ENCODE measurements at regions not wholly inside any gene's neighbourhood (a gene's known extent, or its start where the extent isn't known, plus 50 kb on each side); places are given as distances from the start of the nearest gene placed in this dataset.
"Not testable (repeated sequence)": the region's sequence is repeated elsewhere in the genome, so short reads cannot be mapped to it uniquely, and the experiment has no call there.

- no peak for DNase-seq
Observed at GRCh38 chr1:56265216-56265615, 314.1 kb downstream of the PLPP3 start.

GRCh38 chr1:56263908-56264307 lies 315.5 kb downstream of the PLPP3 start:
- DNase-seq: no peak

GRCh38 chr1:56258371-56258770 lies 321.0 kb downstream of the PLPP3 start:
- peak; percentile 68 for DNase-seq

- no peak for DNase-seq
Observed at GRCh38 chr1:56257726-56258125, 321.6 kb downstream of the PLPP3 start.

DNA sequence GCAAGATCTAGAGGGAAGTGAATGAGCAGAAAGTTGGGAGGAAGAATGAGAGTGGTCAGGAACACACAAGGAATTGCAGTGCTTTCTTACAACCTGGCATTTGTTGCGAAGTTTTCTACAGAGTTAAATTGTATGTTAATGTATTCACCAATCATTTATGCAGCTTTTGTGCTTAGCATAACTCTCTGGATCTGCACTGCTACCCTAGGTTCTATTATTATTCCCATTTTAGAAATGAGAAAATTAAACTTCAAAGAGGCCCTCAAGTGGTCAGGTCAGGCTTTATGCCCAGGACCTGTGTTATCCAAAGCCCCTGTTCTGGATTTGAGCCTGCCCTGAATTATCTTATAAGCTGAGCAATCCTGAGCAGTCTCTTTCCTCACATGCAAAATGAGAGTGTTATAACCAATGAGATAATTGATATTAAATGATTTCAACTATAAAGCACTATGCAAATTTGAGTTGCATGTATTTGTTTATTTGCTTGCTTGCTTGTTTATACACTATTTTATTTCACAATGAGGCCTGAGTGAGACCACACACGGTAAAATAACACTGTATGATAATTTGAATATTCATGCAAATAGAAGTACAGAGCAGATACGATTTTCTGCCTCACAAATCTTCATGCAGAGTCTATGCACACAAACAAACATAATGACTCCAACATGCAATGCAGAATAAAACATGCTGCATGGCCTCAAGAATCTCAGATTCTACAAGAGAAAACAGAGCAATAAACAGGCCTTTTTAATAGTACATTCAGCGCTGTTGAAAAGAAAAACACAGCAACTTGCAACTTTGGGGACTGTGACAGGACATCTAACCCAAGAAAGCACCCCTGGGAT lies 323.0 kb downstream of the PLPP3 start:
- DNase-seq: no peak

DNA sequence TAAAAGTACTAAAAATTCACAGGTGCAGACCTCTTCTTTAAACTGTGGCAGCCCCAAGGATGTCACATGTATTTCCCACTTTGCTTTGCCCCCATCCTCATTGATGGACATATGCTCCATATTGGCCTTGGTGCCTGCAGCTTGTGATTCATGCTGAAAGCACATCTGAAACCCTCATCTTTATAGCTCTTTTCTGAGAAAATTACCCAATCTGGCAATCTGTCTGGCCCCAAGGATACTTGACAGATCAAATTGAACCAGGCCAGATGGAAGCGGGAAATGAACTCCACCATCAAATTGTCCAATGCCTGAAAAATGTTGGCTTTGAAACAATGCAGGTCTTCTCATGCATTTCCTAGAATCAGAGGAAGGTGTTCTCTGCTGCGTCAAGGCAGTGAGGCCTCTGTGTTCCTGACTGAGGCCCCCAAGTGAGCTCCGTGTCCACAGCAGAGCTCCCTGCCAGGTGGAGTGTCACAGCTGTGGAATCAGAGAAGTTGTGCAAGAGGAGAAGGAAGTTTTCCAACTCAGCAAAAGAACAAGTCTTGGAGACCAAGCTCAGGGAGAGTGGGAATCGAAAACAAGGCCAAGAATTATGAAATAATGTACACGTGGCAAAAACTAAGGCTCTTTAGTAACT lies 323.7 kb downstream of the PLPP3 start:
- peak; percentile 93 for DNase-seq

- DNase-seq: no peak
Observed at GRCh38 chr1:56254130-56254529, 325.2 kb downstream of the PLPP3 start.

DNA sequence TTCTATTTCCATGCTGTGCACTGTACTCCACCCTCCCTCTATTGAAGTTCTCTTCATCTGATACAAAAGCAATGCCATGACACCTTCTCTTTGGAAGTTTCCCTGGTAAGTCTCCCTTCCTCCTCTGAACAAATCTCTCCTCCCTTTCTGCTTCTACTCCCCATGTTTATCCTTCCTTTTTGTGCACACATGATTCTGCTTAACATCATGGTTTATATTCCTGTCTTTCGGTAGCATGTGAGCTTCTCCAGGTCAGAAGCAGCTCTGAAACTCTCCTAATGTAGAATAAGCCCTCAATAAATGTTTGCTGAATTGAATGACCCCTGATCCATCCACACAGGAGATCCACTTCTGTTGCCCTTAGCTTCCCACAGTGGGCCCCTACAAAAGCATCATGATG lies 328.6 kb downstream of the PLPP3 start:
- no peak for DNase-seq

GRCh38 chr1:56249234-56249633 lies 330.1 kb downstream of the PLPP3 start:
- no peak for DNase-seq

GRCh38 chr1:56248138-56248537 lies 331.2 kb downstream of the PLPP3 start:
- no peak for DNase-seq

- DNase-seq: not testable (repeated sequence)
Observed at GRCh38 chr1:56246726-56247125, 332.6 kb downstream of the PLPP3 start.

GRCh38 chr1:56240400-56240799 lies 339.0 kb downstream of the PLPP3 start:
- DNase-seq: no peak

GRCh38 chr1:56237491-56238064 lies 341.8 kb downstream of the PLPP3 start:
- DNase-seq: no peak

DNA sequence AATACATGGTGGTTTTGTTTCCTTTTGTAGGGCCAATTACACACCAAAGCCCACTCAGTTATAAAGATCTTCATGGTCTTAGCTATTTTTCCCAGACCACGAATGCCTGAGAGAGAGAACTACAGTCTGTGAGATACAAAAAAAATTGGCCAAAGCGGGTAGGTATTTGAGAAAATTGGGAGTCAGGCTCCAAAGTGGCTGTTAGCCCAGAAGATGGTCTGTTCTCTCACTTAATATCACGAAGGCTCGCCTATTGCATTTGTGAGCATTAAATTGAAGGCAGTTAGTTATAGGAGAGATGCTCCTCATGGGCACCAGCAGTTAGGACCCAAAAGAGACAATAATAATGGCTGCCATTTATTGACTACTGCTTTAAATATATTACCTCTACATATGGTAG lies 342.7 kb downstream of the PLPP3 start:
- DNase-seq: no peak

DNA sequence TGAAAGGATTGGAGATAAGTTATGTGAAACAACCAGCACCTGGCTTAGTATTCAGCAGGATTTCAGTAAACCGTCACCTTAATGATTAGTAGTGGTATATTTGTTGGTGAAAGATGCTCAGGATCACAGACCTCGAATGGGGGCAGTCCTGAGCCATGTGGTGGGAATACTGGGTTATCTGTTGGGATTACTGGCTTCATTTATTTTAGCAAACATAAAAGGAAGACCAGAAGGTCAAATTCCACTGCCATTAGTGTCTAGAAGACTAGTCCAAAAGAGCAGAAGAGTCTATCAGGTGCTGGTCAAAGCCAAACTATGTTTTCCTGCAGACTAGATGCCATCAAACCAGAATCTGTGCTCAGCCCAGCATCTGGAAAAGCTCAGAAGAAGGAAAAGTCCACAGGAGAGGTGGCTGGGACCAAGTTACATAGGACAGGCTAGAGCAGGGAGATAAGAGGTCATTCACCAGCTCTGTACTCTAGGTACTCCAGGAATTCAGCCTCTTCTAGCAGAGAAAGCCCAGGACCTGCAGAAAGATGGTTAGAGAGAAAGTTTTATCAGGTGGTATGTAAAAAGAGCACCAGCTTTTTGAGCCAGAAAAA lies 343.4 kb downstream of the PLPP3 start:
- DNase-seq: no peak

DNA sequence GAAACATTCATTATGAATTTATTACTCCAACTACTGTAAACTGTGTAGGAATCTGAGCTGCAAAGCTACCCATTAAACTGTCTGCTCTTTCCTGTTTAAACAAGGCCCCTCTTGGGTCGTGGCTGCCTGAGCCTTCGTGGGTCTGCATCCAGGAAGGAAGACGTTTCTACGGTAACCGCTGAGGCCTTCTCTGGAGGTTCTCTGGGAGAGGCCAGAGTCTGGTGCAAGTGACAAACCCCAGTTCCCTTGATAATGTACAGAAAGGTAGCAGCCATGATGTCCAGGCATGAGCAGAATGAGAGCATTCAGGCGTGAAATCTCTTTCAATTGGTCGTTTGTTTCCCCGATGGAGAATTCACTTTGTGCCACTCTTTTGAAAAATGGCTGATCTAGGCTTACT lies 350.2 kb downstream of the PLPP3 start:
- peak; percentile 36 for DNase-seq

DNA sequence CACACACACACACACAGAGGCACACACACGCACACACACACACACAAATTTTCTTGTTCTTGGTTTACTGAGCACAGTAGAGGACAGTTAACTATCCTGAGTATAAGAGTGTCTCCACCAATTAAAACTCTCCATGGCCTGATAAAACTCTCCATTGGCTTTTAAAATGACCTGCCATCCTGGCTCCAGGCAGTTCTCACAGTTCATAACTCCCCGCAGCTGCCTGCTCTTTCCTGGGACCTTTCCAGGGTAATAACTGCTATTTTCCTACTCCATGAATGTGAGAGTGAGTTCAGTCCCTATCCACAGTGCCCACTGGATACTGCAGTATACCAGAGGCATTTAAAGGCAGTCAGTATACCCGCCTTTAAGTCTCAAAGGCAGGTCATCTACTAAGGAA lies 351.5 kb downstream of the PLPP3 start:
- DNase-seq: no peak

- no peak for DNase-seq
Observed at GRCh38 chr1:56227401-56227800, 352.0 kb downstream of the PLPP3 start.

DNA sequence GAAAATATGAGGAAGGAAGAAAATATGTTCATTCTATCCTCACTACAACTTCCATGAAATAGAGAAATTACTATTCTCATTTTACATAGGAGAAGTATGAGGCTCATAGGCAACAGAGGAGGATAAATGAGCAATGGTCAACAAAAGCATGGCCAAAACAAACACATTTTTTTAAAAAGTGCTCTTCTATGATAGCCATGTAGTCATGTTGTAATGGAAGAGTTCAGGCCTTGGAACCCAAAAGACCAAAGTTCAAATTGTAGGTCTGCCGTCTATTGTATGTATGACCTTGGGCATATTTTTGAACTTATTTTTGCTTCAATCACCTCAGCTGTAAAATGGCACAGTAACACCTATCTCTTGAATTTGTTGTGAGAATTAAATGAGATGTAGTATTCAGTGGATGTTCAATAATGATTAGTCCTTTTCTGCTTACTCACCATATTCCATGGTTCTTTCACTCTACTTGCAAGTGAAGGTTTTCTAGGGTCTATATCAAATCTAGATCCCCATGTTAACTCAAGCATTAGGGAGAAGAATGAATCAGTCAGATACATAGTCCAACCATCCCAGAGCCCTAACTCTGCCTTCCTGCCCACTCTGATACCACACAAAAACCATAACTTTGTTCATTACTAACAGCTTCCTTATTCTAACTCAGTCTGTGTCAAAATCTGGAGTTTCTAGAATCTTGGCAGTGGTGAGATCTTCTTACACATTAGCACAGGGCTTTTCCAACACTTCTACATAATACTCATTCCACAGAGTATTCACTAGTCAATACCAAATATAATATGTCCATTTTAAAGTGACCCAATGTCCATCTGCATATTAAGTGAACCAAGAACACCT lies 353.2 kb downstream of the PLPP3 start:
- DNase-seq: no peak

DNA sequence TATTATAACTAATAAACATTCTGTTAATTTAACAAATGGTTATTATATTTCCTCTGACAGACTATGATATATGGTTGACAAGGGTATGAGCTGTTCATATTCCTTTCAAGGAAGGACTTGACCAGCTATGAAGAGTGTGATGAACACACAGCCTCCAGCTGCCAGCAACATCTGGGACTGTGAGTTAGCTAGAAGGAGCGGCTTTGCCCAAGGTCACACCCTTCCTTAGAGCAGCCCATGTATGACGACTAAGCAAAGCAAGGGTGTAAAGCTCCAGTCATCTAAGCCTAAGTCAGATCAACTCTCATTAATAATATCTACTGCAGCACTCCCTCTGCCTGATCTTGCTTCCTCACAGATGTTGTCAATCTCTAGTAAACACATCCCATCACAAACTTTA lies 355.4 kb downstream of the PLPP3 start:
- no peak for DNase-seq

- no peak for DNase-seq
Observed at GRCh38 chr1:56222914-56223540, 356.3 kb downstream of the PLPP3 start.

DNA sequence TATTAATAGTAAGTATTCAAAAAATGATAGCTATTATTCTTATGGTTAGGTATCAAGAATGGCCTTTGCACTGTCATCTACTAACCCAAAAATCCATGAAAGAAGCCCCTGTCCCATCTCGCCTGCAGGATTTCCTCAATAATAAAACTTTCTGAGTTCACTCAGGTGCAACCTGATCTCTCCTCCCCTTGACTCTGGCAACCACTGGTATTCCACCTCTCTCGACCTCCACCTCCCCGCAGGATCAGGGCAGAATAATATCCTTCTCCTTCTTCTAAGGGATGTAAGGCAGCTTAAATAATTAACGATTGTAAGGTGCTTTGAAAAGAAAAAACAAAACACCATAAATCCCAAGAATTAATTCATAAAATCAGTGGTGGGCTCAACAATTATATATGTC lies 359.3 kb downstream of the PLPP3 start:
- no peak for DNase-seq
